ENCODE measurements at regions not wholly inside any gene's neighbourhood (a gene's known extent, or its start where the extent isn't known, plus 50 kb on each side); places are given as distances from the start of the nearest gene placed in this dataset.

- ChIA-PET POLR2A (no interaction called here), CTCF (no interaction called here)
- DNase-seq (ENCODE audit: extremely low spot score) = no peak
- TF ChIP-seq ARNT (IDR thresholded peaks at IDR 0.05) (no peak), FOXA1 (IDR thresholded peaks at IDR 0.05) (no peak), FOXM1 (IDR thresholded peaks at IDR 0.05; ENCODE audit: borderline replicate concordance) (no peak), HDGF (IDR thresholded peaks at IDR 0.05; ENCODE audit: borderline replicate concordance) (no peak), L3MBTL2 (conservative IDR thresholded peaks at IDR 0.05) (no peak), NFRKB (IDR thresholded peaks at IDR 0.05) (no peak), BHLHE40 (IDR thresholded peaks at IDR 0.05; ENCODE audit: borderline replicate concordance) (no peak), ZNF384 (IDR thresholded peaks at IDR 0.05) (no peak), FOXK2 (IDR thresholded peaks at IDR 0.05) (no peak), CTBP1 (IDR thresholded peaks at IDR 0.05; ENCODE audit: borderline replicate concordance) (no peak), TARDBP (IDR thresholded peaks at IDR 0.05) (no peak), SUZ12 (IDR thresholded peaks at IDR 0.05) (no peak), LEF1 (IDR thresholded peaks at IDR 0.05; ENCODE audit: borderline replicate concordance) (no peak), ELF4 (IDR thresholded peaks at IDR 0.05) (no peak), SP1 (IDR thresholded peaks at IDR 0.05) (no peak)
- TF ChIP-seq, protein P1, sequence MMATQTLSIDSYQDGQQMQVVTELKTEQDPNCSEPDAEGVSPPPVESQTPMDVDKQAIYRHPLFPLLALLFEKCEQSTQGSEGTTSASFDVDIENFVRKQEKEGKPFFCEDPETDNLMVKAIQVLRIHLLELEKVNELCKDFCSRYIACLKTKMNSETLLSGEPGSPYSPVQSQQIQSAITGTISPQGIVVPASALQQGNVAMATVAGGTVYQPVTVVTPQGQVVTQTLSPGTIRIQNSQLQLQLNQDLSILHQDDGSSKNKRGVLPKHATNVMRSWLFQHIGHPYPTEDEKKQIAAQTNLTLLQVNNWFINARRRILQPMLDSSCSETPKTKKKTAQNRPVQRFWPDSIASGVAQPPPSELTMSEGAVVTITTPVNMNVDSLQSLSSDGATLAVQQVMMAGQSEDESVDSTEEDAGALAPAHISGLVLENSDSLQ (IDR thresholded peaks at IDR 0.05) = no peak
Observed at GRCh38 chr18:77754475-77755044, 504.9 kb downstream of the GALR1 start.

DNA sequence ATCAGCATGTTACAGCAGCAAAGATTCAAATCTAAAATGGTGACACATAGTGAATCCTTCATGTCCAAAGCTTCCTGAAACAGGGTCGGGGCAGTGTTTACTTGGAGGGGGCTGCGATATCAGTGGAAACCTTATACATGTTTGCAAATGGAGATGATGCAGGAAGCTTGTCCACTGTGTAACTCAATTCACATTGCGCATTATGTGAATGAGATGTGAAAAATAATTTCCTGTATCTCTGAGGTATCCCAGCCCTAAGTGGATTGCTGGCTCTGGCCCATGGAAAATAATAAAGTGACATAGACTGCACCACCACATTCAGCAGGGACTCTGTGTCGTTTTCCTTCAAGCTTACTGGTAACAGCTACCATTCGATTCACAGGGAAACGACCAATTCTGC is 505.5 kb downstream of the GALR1 start:
- TF ChIP-seq FOXK2 (IDR thresholded peaks at IDR 0.05) (no peak), ELF4 (IDR thresholded peaks at IDR 0.05) (no peak), NFRKB (IDR thresholded peaks at IDR 0.05) (no peak), CTBP1 (IDR thresholded peaks at IDR 0.05; ENCODE audit: borderline replicate concordance) (no peak), SUZ12 (IDR thresholded peaks at IDR 0.05) (no peak), TARDBP (IDR thresholded peaks at IDR 0.05) (no peak), BHLHE40 (IDR thresholded peaks at IDR 0.05; ENCODE audit: borderline replicate concordance) (no peak), ZNF384 (IDR thresholded peaks at IDR 0.05) (no peak), FOXA1 (IDR thresholded peaks at IDR 0.05) (no peak)
- ChIA-PET CTCF (no interaction called here), POLR2A (no interaction called here)
- DNase-seq (ENCODE audit: extremely low spot score) = no peak

- no peak for DNase-seq (ENCODE audit: extremely low spot score)
- TF ChIP-seq, protein P1 (IDR thresholded peaks at IDR 0.05) = no peak
- TF ChIP-seq FOXA1 (IDR thresholded peaks at IDR 0.05) (no peak), FOXK2 (IDR thresholded peaks at IDR 0.05) (no peak), SP1 (IDR thresholded peaks at IDR 0.05) (no peak), LEF1 (IDR thresholded peaks at IDR 0.05; ENCODE audit: borderline replicate concordance) (no peak), ZNF384 (IDR thresholded peaks at IDR 0.05) (no peak), FOXM1 (IDR thresholded peaks at IDR 0.05; ENCODE audit: borderline replicate concordance) (no peak), TARDBP (IDR thresholded peaks at IDR 0.05) (no peak), BHLHE40 (IDR thresholded peaks at IDR 0.05; ENCODE audit: borderline replicate concordance) (no peak), ARNT (IDR thresholded peaks at IDR 0.05) (no peak), CTBP1 (IDR thresholded peaks at IDR 0.05; ENCODE audit: borderline replicate concordance) (no peak)
- POLR2A ChIA-PET = no interaction called here
- CTCF ChIA-PET = no interaction called here
Observed at GRCh38 chr18:77761332-77761731, 511.7 kb downstream of the GALR1 start.

DNA sequence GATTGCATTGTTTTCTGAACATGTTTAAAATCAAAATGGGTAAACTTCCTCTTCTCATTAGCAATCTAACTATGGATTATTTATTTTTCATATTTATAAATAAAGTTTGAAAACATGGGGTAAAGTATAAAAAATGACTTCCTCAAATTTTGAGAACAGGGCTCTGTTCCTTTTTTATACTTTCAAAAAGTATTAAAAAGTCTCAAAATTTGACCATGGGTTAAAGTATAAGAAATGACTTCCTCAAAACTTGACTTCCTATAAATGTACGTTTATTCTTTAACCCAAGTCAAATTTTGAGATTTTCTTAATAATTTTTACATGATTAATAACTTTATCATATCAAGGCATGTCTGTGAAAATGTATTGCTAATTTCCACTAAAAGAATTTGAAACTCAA is 512.4 kb downstream of the GALR1 start:
- no peak for DNase-seq (ENCODE audit: extremely low spot score)
- ChIA-PET CTCF (no interaction called here), POLR2A (interaction anchor here (0.5 kb wide), 1 partner anchor 660 kb away, joined by 3 read pairs; no protein-coding TSS in a partner anchor)
- no peak for TF ChIP-seq ELF4 (IDR thresholded peaks at IDR 0.05)
- TF ChIP-seq ZNF384 (IDR thresholded peaks at IDR 0.05) = no peak
- no peak for TF ChIP-seq BHLHE40 (IDR thresholded peaks at IDR 0.05; ENCODE audit: borderline replicate concordance)
- no peak for TF ChIP-seq ARNT (IDR thresholded peaks at IDR 0.05)
- no peak for TF ChIP-seq LEF1 (IDR thresholded peaks at IDR 0.05; ENCODE audit: borderline replicate concordance)
- no peak for TF ChIP-seq TARDBP (IDR thresholded peaks at IDR 0.05)
- no peak for TF ChIP-seq L3MBTL2 (conservative IDR thresholded peaks at IDR 0.05)
- no peak for TF ChIP-seq CTBP1 (IDR thresholded peaks at IDR 0.05; ENCODE audit: borderline replicate concordance)
- TF ChIP-seq SUZ12 (IDR thresholded peaks at IDR 0.05) = no peak
- no peak for TF ChIP-seq FOXM1 (IDR thresholded peaks at IDR 0.05; ENCODE audit: borderline replicate concordance)
- TF ChIP-seq HDGF (IDR thresholded peaks at IDR 0.05; ENCODE audit: borderline replicate concordance) = no peak
- no peak for TF ChIP-seq FOXK2 (IDR thresholded peaks at IDR 0.05)
- no peak for TF ChIP-seq NFRKB (IDR thresholded peaks at IDR 0.05)

DNA sequence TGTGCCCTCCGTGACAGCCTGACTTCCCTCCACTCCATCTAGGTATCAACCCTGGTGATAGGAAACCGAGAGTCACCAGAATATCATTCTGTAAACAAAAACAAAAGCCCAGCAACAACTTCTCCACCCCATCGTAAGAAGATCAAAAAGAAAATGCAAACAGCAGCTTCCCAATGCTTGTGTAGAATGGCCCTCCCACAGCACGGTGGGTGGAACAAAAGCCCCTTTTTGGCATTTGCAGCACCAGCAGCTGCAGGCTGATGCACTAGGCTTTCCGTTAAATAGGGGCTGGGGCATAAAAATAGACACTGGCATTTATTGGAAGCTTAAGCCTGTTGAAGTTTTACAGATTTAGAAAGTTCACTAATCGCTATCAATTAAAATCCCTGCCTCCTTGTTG is 513.0 kb downstream of the GALR1 start:
- DNase-seq (ENCODE audit: extremely low spot score) = no peak
- ChIA-PET POLR2A (no interaction called here), CTCF (no interaction called here)
- TF ChIP-seq ARNT (IDR thresholded peaks at IDR 0.05) = no peak
- no peak for TF ChIP-seq HDGF (IDR thresholded peaks at IDR 0.05; ENCODE audit: borderline replicate concordance)
- TF ChIP-seq TARDBP (IDR thresholded peaks at IDR 0.05) = no peak
- TF ChIP-seq BHLHE40 (IDR thresholded peaks at IDR 0.05; ENCODE audit: borderline replicate concordance) = no peak
- no peak for TF ChIP-seq L3MBTL2 (conservative IDR thresholded peaks at IDR 0.05)
- no peak for TF ChIP-seq CTBP1 (IDR thresholded peaks at IDR 0.05; ENCODE audit: borderline replicate concordance)
- TF ChIP-seq FOXK2 (IDR thresholded peaks at IDR 0.05) = no peak
- TF ChIP-seq LEF1 (IDR thresholded peaks at IDR 0.05; ENCODE audit: borderline replicate concordance) = no peak
- TF ChIP-seq FOXA1 (IDR thresholded peaks at IDR 0.05) = no peak
- TF ChIP-seq FOXM1 (IDR thresholded peaks at IDR 0.05; ENCODE audit: borderline replicate concordance) = no peak
- TF ChIP-seq SUZ12 (IDR thresholded peaks at IDR 0.05) = no peak
- no peak for TF ChIP-seq ELF4 (IDR thresholded peaks at IDR 0.05)

GRCh38 chr18:77763530-77764145 is 514.0 kb downstream of the GALR1 start:
- ChIA-PET CTCF (no interaction called here), POLR2A (no interaction called here)
- no peak for DNase-seq (ENCODE audit: extremely low spot score)
- TF ChIP-seq FOXK2 (IDR thresholded peaks at IDR 0.05) (no peak), SUZ12 (IDR thresholded peaks at IDR 0.05) (no peak), FOXM1 (IDR thresholded peaks at IDR 0.05; ENCODE audit: borderline replicate concordance) (no peak)
